NCI-H2227 (cell line): ENCODE measurements at regions not wholly inside any gene's neighbourhood (a gene's known extent, or its start where the extent isn't known, plus 50 kb on each side); places are given as distances from the start of the nearest gene placed in this dataset.

Experiments
- DNase-seq: peaks from one replicate; lab custom pipeline; 2025; ENCODE audit not compliant: unreplicated experiment; lab: John Stamatoyannopoulos, UW

- DNase-seq = no peak
Observed at GRCh38 chr4:12595489-12595888, 888.7 kb downstream of the RAB28 start.

GRCh38 chr4:12588582-12588981 is 895.6 kb downstream of the RAB28 start:
- no peak for DNase-seq

GRCh38 chr4:12586242-12587006 is 897.7 kb downstream of the RAB28 start:
- DNase-seq = no peak

GRCh38 chr4:12584116-12584875 is 899.8 kb downstream of the RAB28 start:
- DNase-seq = no peak

GRCh38 chr4:12583275-12583674 is 900.9 kb downstream of the RAB28 start:
- no peak for DNase-seq

- no peak for DNase-seq
Observed at GRCh38 chr4:12580787-12581186, 903.4 kb downstream of the RAB28 start.

- DNase-seq = no peak
Observed at GRCh38 chr4:12579172-12579571, 905.0 kb downstream of the RAB28 start.

- DNase-seq = no peak
Observed at GRCh38 chr4:12576409-12576808, 907.7 kb downstream of the RAB28 start.

GRCh38 chr4:12573716-12574115 is 910.4 kb downstream of the RAB28 start:
- no peak for DNase-seq

GRCh38 chr4:12562476-12563140 is 921.5 kb downstream of the RAB28 start:
- no peak for DNase-seq

GRCh38 chr4:12562021-12562420 is 922.1 kb downstream of the RAB28 start:
- DNase-seq = no peak

GRCh38 chr4:12555011-12555410 is 929.1 kb downstream of the RAB28 start:
- DNase-seq = no peak

- no peak for DNase-seq
Observed at GRCh38 chr4:12548678-12549077, 935.5 kb downstream of the RAB28 start.

- DNase-seq = no peak
Observed at GRCh38 chr4:12545812-12546211, 938.3 kb downstream of the RAB28 start.

- DNase-seq = no peak
Observed at GRCh38 chr4:12538162-12538561, 946.0 kb downstream of the RAB28 start.

GRCh38 chr4:12534684-12535083 is 949.5 kb downstream of the RAB28 start:
- no peak for DNase-seq

- DNase-seq = no peak
Observed at GRCh38 chr4:12519426-12519825, 964.7 kb downstream of the RAB28 start.

- DNase-seq = no peak
Observed at GRCh38 chr4:12507868-12508481, 976.2 kb downstream of the RAB28 start.

GRCh38 chr4:12500409-12500808 is 983.7 kb downstream of the RAB28 start:
- DNase-seq = no peak

- no peak for DNase-seq
Observed at GRCh38 chr4:12499693-12500092, 984.4 kb downstream of the RAB28 start.

- DNase-seq = no peak
Observed at GRCh38 chr4:12495211-12495610, 988.9 kb downstream of the RAB28 start.
